ENCODE measurements at regions not wholly inside any gene's neighbourhood (a gene's known extent, or its start where the extent isn't known, plus 50 kb on each side); places are given as distances from the start of the nearest gene placed in this dataset.

DNA sequence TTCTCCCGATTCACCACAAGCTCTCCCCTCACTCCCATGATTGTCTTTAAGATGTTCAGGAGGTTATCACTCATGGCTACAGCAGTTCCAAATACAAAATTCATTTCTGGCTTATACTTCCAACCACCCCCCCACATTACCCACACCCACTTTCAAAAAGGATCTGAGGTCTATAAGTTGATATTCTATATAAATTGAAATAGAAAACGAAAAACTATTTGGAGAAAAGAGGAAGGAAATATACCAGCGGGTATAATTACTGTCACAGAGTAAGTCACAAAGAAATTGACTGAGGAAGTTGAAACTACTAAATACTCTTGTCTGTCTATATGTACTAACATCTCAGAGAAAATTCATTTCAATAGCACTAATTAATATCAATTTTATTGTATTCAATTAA is 112.7 kb upstream of the TNFAIP3 start:
- no peak overlapping the region for H3K9ac ChIP-seq (ENCODE audit: insufficient read depth in 1 of 2, low read length in 2 of 2)
- no peaks in the 10 kb centered on the region for H3K36me3 ChIP-seq (ENCODE audit: control insufficient read depth in 4 of 4, insufficient read depth in 4 of 4, low read length in 4 of 4)
- peaks cover 0 to 4% (median 0%) of the 10 kb centered on the region in 5 donors for H3K4me1 ChIP-seq (ENCODE audit: control insufficient read depth in 5 of 5, insufficient read depth in 5 of 5, low read length in 5 of 5)
- no peaks in the 10 kb centered on the region for H3K9me3 ChIP-seq (ENCODE audit: control insufficient read depth in 4 of 4, insufficient read depth in 3 of 4, low read length in 3 of 4)
- no peaks in the 10 kb centered on the region for H3K27me3 ChIP-seq (ENCODE audit: control insufficient read depth in 3 of 3, insufficient read depth in 3 of 3, low read length in 2 of 3)
- DNase-seq (no peak), ATAC-seq (ENCODE audit: insufficient read depth, low FRiP score) (no peak)
- H3K27ac ChIP-seq (ENCODE audit: low read depth in 1 of 2, low read length in 1 of 2), result no peak overlapping the region
- TF ChIP-seq, protein P1, sequence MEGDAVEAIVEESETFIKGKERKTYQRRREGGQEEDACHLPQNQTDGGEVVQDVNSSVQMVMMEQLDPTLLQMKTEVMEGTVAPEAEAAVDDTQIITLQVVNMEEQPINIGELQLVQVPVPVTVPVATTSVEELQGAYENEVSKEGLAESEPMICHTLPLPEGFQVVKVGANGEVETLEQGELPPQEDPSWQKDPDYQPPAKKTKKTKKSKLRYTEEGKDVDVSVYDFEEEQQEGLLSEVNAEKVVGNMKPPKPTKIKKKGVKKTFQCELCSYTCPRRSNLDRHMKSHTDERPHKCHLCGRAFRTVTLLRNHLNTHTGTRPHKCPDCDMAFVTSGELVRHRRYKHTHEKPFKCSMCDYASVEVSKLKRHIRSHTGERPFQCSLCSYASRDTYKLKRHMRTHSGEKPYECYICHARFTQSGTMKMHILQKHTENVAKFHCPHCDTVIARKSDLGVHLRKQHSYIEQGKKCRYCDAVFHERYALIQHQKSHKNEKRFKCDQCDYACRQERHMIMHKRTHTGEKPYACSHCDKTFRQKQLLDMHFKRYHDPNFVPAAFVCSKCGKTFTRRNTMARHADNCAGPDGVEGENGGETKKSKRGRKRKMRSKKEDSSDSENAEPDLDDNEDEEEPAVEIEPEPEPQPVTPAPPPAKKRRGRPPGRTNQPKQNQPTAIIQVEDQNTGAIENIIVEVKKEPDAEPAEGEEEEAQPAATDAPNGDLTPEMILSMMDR (IDR thresholded peaks at IDR 0.05; ENCODE audit: control extremely low read depth, extremely low read depth), result no peak
- WGBS, 2 donors, result 49 to 65% methylated on average over 3 of the region's 3 CpGs
- H3K4me3 ChIP-seq, result no peak overlapping the region

- DNase-seq (no peak), ATAC-seq (ENCODE audit: insufficient read depth, low FRiP score) (no peak)
- H3K36me3 ChIP-seq (ENCODE audit: control insufficient read depth in 4 of 4, insufficient read depth in 4 of 4, low read length in 4 of 4), result no peaks in the 10 kb centered on the region
- no peak overlapping the region for H3K9ac ChIP-seq (ENCODE audit: insufficient read depth in 1 of 2, low read length in 2 of 2)
- TF ChIP-seq, protein P1 (IDR thresholded peaks at IDR 0.05; ENCODE audit: control extremely low read depth, extremely low read depth), result no peak
- no peaks in the 10 kb centered on the region for H3K9me3 ChIP-seq (ENCODE audit: control insufficient read depth in 4 of 4, insufficient read depth in 3 of 4, low read length in 3 of 4)
- H3K4me1 ChIP-seq (ENCODE audit: control insufficient read depth in 5 of 5, insufficient read depth in 5 of 5, low read length in 5 of 5), result peaks cover 0 to 2% (median 0%) of the 10 kb centered on the region in 5 donors
- H3K27me3 ChIP-seq (ENCODE audit: control insufficient read depth in 3 of 3, insufficient read depth in 3 of 3, low read length in 2 of 3), result no peaks in the 10 kb centered on the region
- H3K4me3 ChIP-seq, result no peak overlapping the region
- H3K27ac ChIP-seq (ENCODE audit: low read depth in 1 of 2, low read length in 1 of 2), result no peak overlapping the region
Measured at GRCh38 chr6:137754866-137755265, 112.2 kb upstream of the TNFAIP3 start.

GRCh38 chr6:137755284-137755683 is 111.8 kb upstream of the TNFAIP3 start:
- no peaks in the 10 kb centered on the region for H3K9me3 ChIP-seq (ENCODE audit: control insufficient read depth in 4 of 4, insufficient read depth in 3 of 4, low read length in 3 of 4)
- no peak for ATAC-seq (ENCODE audit: insufficient read depth, low FRiP score)
- no peak overlapping the region for H3K27ac ChIP-seq (ENCODE audit: low read depth in 1 of 2, low read length in 1 of 2)
- no peak for DNase-seq
- no peak overlapping the region for H3K4me3 ChIP-seq
- H3K4me1 ChIP-seq (ENCODE audit: control insufficient read depth in 5 of 5, insufficient read depth in 5 of 5, low read length in 5 of 5), result no peaks in the 10 kb centered on the region
- no peaks in the 10 kb centered on the region for H3K27me3 ChIP-seq (ENCODE audit: control insufficient read depth in 3 of 3, insufficient read depth in 3 of 3, low read length in 2 of 3)
- TF ChIP-seq, protein P1 (IDR thresholded peaks at IDR 0.05; ENCODE audit: control extremely low read depth, extremely low read depth), result no peak
- WGBS, 2 donors, result 55 to 69% methylated on average over 2 of the region's 2 CpGs
- H3K9ac ChIP-seq (ENCODE audit: insufficient read depth in 1 of 2, low read length in 2 of 2), result no peak overlapping the region
- no peaks in the 10 kb centered on the region for H3K36me3 ChIP-seq (ENCODE audit: control insufficient read depth in 4 of 4, insufficient read depth in 4 of 4, low read length in 4 of 4)

DNA sequence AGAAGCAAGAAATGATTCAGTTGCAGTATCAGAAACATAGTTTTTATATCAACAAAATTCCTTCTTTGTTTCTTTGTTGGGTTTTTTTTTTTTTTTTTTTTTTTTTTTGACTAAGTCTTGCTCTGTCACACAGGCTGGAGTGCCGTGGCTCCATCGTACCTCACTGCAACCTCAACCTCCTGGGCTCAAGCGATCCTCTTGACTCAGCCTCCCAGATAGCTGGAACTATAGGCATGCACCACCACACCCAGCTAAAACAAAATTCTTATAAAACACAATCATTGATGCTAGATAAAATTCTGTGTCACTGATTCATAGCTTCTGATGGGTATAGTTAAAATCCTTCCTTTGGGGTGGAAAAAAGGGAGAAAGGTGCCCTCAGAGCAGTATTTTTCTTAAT is 110.3 kb upstream of the TNFAIP3 start:
- WGBS, 2 donors, result 93 to 97% methylated on average over 3 of the region's 3 CpGs
- no peak overlapping the region for H3K27ac ChIP-seq (ENCODE audit: low read depth in 1 of 2, low read length in 1 of 2)
- H3K36me3 ChIP-seq (ENCODE audit: control insufficient read depth in 4 of 4, insufficient read depth in 4 of 4, low read length in 4 of 4), result no peaks in the 10 kb centered on the region
- H3K4me1 ChIP-seq (ENCODE audit: control insufficient read depth in 5 of 5, insufficient read depth in 5 of 5, low read length in 5 of 5), result no peaks in the 10 kb centered on the region
- DNase-seq (no peak), ATAC-seq (ENCODE audit: insufficient read depth, low FRiP score) (no peak)
- no peaks in the 10 kb centered on the region for H3K9me3 ChIP-seq (ENCODE audit: control insufficient read depth in 4 of 4, insufficient read depth in 3 of 4, low read length in 3 of 4)
- no peaks in the 10 kb centered on the region for H3K27me3 ChIP-seq (ENCODE audit: control insufficient read depth in 3 of 3, insufficient read depth in 3 of 3, low read length in 2 of 3)
- TF ChIP-seq, protein P1 (IDR thresholded peaks at IDR 0.05; ENCODE audit: control extremely low read depth, extremely low read depth), result no peak
- no peak overlapping the region for H3K9ac ChIP-seq (ENCODE audit: insufficient read depth in 1 of 2, low read length in 2 of 2)
- no peak overlapping the region for H3K4me3 ChIP-seq
